ENCODE measurements at regions not wholly inside any gene's neighbourhood (a gene's known extent, or its start where the extent isn't known, plus 50 kb on each side); places are given as distances from the start of the nearest gene placed in this dataset.

DNA sequence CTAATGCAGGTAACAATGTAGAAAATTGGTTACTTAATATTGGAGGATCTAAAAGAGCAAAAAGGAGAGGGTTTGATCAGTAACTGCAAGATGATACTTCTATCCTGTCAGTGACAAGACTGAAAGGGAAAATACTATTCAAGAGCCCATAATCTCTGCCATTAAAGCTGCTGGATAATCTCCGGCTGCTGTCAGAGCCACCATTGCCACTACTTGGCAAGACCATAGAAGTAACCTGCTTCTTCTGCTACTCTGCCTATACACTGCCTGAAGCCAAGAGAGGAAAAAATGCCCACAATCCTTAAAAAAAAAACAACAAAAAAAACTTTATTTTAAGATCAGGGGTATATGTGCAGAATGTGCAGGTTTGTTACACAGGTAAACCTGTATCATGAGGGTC is 386.5 kb upstream of the ID4 start:
- TF ChIP-seq EZH2 (IDR thresholded peaks at IDR 0.05; ENCODE audit: borderline replicate concordance, low read length), result no peak
- TF ChIP-seq, protein P1, sequence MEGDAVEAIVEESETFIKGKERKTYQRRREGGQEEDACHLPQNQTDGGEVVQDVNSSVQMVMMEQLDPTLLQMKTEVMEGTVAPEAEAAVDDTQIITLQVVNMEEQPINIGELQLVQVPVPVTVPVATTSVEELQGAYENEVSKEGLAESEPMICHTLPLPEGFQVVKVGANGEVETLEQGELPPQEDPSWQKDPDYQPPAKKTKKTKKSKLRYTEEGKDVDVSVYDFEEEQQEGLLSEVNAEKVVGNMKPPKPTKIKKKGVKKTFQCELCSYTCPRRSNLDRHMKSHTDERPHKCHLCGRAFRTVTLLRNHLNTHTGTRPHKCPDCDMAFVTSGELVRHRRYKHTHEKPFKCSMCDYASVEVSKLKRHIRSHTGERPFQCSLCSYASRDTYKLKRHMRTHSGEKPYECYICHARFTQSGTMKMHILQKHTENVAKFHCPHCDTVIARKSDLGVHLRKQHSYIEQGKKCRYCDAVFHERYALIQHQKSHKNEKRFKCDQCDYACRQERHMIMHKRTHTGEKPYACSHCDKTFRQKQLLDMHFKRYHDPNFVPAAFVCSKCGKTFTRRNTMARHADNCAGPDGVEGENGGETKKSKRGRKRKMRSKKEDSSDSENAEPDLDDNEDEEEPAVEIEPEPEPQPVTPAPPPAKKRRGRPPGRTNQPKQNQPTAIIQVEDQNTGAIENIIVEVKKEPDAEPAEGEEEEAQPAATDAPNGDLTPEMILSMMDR (IDR thresholded peaks at IDR 0.05; ENCODE audit: low read length), result no peak

Measured in OCI-LY1 (cell line).